ENCODE measurements at regions not wholly inside any gene's neighbourhood (a gene's known extent, or its start where the extent isn't known, plus 50 kb on each side); places are given as distances from the start of the nearest gene placed in this dataset.
"Not testable (repeated sequence)": the region's sequence is repeated elsewhere in the genome, so short reads cannot be mapped to it uniquely, and the experiment has no call there.

DNA sequence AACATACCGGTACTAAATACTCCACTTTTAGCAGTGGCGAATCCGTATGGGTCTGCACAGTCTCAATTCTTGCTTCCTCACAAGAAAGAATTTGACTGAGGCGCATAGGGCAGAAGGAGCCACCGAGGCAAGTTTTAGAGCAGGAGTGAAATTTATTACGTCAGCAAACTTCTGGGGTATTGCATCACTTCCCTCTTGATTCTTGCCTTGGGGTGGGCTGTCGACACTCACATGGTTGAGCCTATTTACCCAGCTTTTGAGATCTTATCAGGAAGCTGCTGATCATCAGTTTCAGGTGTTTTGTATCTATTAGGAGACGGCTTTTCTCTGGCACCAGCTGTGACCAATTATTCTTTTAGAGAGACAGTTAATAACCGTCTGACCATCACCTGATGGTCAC lies 111.5 kb upstream of the CCNH start:
- H3K4me3 ChIP-seq (ENCODE audit: control insufficient read depth, low read depth, low read length), result no peak overlapping the region
- DNase-seq (ENCODE audit: low read depth), result no peak
- TF ChIP-seq, protein P1, sequence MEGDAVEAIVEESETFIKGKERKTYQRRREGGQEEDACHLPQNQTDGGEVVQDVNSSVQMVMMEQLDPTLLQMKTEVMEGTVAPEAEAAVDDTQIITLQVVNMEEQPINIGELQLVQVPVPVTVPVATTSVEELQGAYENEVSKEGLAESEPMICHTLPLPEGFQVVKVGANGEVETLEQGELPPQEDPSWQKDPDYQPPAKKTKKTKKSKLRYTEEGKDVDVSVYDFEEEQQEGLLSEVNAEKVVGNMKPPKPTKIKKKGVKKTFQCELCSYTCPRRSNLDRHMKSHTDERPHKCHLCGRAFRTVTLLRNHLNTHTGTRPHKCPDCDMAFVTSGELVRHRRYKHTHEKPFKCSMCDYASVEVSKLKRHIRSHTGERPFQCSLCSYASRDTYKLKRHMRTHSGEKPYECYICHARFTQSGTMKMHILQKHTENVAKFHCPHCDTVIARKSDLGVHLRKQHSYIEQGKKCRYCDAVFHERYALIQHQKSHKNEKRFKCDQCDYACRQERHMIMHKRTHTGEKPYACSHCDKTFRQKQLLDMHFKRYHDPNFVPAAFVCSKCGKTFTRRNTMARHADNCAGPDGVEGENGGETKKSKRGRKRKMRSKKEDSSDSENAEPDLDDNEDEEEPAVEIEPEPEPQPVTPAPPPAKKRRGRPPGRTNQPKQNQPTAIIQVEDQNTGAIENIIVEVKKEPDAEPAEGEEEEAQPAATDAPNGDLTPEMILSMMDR (IDR thresholded peaks at IDR 0.05; ENCODE audit: control insufficient read depth, insufficient read depth, low read depth, low read length, missing control alignments), result no peak

- DNase-seq (ENCODE audit: low read depth), result not testable (repeated sequence)
Measured at GRCh38 chr5:87511778-87512177, 99.0 kb upstream of the CCNH start.

DNA sequence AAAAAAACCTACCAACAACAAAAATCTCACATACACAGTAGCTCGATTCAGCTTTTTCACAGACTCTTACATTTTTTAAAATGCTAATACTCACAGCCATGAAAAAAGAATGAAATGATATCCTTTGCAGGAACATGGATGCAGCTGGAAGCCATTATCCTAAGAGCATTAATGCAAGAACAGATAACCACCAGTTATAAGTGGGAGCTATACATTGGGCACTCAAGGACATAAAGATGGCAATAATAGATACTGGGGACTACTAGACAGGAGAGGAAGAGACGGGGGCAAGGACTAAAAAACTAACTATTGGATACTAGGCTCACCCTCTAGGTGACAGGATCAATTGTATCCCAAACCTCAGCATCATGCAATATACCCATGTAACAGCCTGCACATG lies 90.3 kb upstream of the CCNH start:
- no peak for DNase-seq (ENCODE audit: low read depth)
- TF ChIP-seq, protein P1 (IDR thresholded peaks at IDR 0.05; ENCODE audit: control insufficient read depth, insufficient read depth, low read depth, low read length, missing control alignments), result no peak
- H3K4me3 ChIP-seq (ENCODE audit: control insufficient read depth, low read depth, low read length), result no peak overlapping the region

More at GRCh38 chr5:87511778-87512177, 99.0 kb upstream of the CCNH start:
- H3K4me3 ChIP-seq (ENCODE audit: control insufficient read depth, low read depth, low read length), result not testable (repeated sequence)

DNA sequence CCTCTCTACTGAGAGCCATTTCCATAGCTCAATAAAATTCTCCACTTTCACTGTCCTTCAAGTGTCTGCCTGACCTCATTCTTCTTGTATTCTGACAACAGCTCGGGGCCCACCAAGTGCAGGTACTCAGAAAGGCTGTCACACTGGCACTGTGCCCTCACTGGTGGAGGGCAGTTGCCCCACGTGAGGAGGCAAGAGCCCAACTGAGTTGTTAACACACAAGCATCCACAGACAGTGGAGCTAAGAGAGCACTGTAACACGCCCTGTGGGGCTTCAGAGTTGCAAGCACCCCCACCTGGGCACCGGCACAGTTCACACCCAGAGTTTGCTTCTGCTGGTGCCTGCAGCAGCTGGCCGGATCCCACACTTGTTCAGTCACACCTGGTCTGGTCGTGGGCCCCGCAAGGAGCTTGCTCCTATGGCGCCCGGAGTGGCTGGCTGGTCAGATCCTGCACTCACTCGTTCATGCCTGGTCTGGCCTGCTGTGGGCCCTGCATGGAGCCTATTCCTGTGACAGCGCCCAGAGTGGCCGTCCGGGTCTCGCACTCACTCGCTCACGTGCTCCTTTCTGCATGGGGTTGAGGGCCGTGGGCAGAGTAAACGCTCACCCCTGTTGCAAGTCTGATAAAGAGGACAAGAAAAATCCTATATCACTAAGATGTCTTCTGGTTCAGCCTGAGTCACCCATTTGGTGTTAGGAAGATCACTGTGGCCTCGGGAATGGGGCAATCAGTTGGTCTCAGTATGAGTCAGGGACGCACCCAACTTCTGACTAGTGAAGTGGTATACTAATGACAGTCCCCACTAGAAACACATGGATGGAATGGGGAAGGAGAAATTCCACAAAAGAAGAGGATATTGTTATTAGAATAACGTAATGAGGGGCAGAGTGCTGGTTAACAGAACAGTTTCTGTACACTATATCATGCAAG lies 87.0 kb upstream of the CCNH start:
- TF ChIP-seq, protein P1 (IDR thresholded peaks at IDR 0.05; ENCODE audit: control insufficient read depth, insufficient read depth, low read depth, low read length, missing control alignments), result no peak
- H3K4me3 ChIP-seq (ENCODE audit: control insufficient read depth, low read depth, low read length), result no peak overlapping the region
- no peak for DNase-seq (ENCODE audit: low read depth)

Data from AG09309 (cell line).